Neural cell (in vitro differentiated cells): ENCODE measurements at regions not wholly inside any gene's neighbourhood (a gene's known extent, or its start where the extent isn't known, plus 50 kb on each side); places are given as distances from the start of the nearest gene placed in this dataset.

Experiments used
- H2AFZ ChIP-seq: fragments of 200-600, 300-800 bp; sonication (generic), shearing (Covaris generic); 2 replicates; pipeline ENCODE4 v1.6.0; 2014; ENCODE audit warnings: low read depth, mild to moderate bottlenecking, antibody characterized with exemption, low read length, moderate library complexity
- H3F3A ChIP-seq: fragments of 200-600 bp; shearing (Covaris generic); 2 replicates; pipeline ENCODE4 v1.6.1; 2016; ENCODE audit warnings: mild to moderate bottlenecking, moderate library complexity, mixed read lengths, antibody characterized with exemption, low read length; ENCODE audit not compliant: insufficient read depth, poor library complexity, severe bottlenecking
- H3K27ac ChIP-seq: fragments of 200-600, 300-800 bp; sonication (generic), shearing (Covaris generic); 2 replicates; pipeline ENCODE4 v1.5.1; 2014; ENCODE audit warnings: mild to moderate bottlenecking, low read length, moderate library complexity
- H3K27me3 ChIP-seq: fragments of 300-800, 200-600 bp; sonication (generic), shearing (Covaris generic); 2 replicates; pipeline ENCODE4 v1.6.0; 2014; ENCODE audit warnings: mild to moderate bottlenecking, low read depth, low read length, moderate library complexity; ENCODE audit not compliant: insufficient read depth
- H3K36me3 ChIP-seq: fragments of 300-800, 200-600 bp; sonication (generic), shearing (Covaris generic); 2 replicates; pipeline ENCODE4 v1.5.1; 2014; ENCODE audit warnings: mild to moderate bottlenecking, antibody characterized with exemption, low read length, moderate library complexity; ENCODE audit not compliant: insufficient read depth
- H3K4me2 ChIP-seq: fragments of 300-800, 200-600 bp; sonication (generic), shearing (Covaris generic); 2 replicates; pipeline ENCODE4 v1.6.0; 2014; ENCODE audit warnings: mild to moderate bottlenecking, low read length
- H3K4me3 ChIP-seq: fragments of 300-800, 200-600 bp; sonication (generic), shearing (Covaris generic); 2 replicates; pipeline ENCODE4 v1.5.1; 2014; ENCODE audit warnings: mild to moderate bottlenecking, low read length, moderate library complexity
- H3K79me2 ChIP-seq: fragments of 200-600 bp; shearing (Covaris generic); replicated peaks from 2 replicates; pipeline ENCODE4 v1.6.0; 2014; ENCODE audit warnings: mild to moderate bottlenecking, low read length, moderate library complexity; ENCODE audit not compliant: insufficient read depth
- H3K9ac ChIP-seq: fragments of 300-800, 200-600 bp; sonication (generic), shearing (Covaris generic); 2 replicates; pipeline ENCODE4 v1.6.1; 2016; ENCODE audit warnings: mild to moderate bottlenecking, low read length, mixed read lengths
- H3K9me2 ChIP-seq: fragments of 200-600 bp; shearing (Covaris generic); 2 replicates; pipeline ENCODE4 v1.6.1; 2016; ENCODE audit warnings: mild to moderate bottlenecking, low read length, mixed read lengths; ENCODE audit not compliant: insufficient read depth
- H3K9me3 ChIP-seq: fragments of 200-600, 300-800 bp; sonication (generic), shearing (Covaris generic); 2 replicates; pipeline ENCODE4 v1.6.1; 2016; ENCODE audit warnings: mild to moderate bottlenecking, mixed run types, low read length, moderate library complexity, mixed read lengths
- H4K20me1 ChIP-seq: fragments of 200-600 bp; shearing (Covaris generic); 2 replicates; pipeline ENCODE4 v1.6.1; 2016; ENCODE audit warnings: mild to moderate bottlenecking, mixed run types; ENCODE audit not compliant: insufficient read depth
- CTCF ChIP-seq: fragments of 450-650 bp; IDR thresholded peaks from 2 replicates; pipeline ENCODE4 v1.5.1; 2014; ENCODE audit warnings: antibody characterized with exemption, mild to moderate bottlenecking, moderate library complexity; ENCODE audit not compliant: poor library complexity, severe bottlenecking
- EP300 ChIP-seq: fragments of 450-650 bp; conservative IDR thresholded peaks from 2 replicates; pipeline ENCODE4 v1.6.1; 2014; ENCODE audit warnings: antibody characterized with exemption, mild to moderate bottlenecking, moderate library complexity; ENCODE audit not compliant: poor library complexity, severe bottlenecking
- EZH2 ChIP-seq: fragments of 200-600, 300-800 bp; shearing (Covaris generic), sonication (generic); IDR thresholded peaks from 2 replicates; pipeline ENCODE4 v1.6.1; 2014; ENCODE audit warnings: antibody characterized with exemption, low read length, borderline replicate concordance, mild to moderate bottlenecking; ENCODE audit not compliant: insufficient read depth, poor library complexity, severe bottlenecking
- MXI1 ChIP-seq: fragments of 450-650 bp; conservative IDR thresholded peaks from 2 replicates; pipeline ENCODE4 v1.6.1; 2014; ENCODE audit warnings: antibody characterized with exemption, mild to moderate bottlenecking; ENCODE audit not compliant: poor library complexity, severe bottlenecking
- POLR2AphosphoS5 ChIP-seq: IDR thresholded peaks from 2 replicates; pipeline ENCODE4 v1.6.1; 2012
- RAD21 ChIP-seq: fragments of 450-650 bp; conservative IDR thresholded peaks from 2 replicates; pipeline ENCODE4 v1.6.1; 2014; ENCODE audit warnings: antibody characterized with exemption, mild to moderate bottlenecking, moderate library complexity
- SMC3 ChIP-seq: fragments of 450-650 bp; conservative IDR thresholded peaks from 2 replicates; pipeline ENCODE4 v1.6.1; 2014; ENCODE audit warnings: antibody characterized with exemption, mild to moderate bottlenecking, moderate library complexity; ENCODE audit not compliant: poor library complexity
- TAF1 ChIP-seq: IDR thresholded peaks from 2 replicates; pipeline ENCODE4 v1.6.1; 2012; ENCODE audit warnings: low read depth
- TF ChIP-seq, protein P1 (sequence below): IDR thresholded peaks from 2 replicates; pipeline ENCODE4 v1.6.1; 2012; ENCODE audit warnings: borderline replicate concordance

DNA sequence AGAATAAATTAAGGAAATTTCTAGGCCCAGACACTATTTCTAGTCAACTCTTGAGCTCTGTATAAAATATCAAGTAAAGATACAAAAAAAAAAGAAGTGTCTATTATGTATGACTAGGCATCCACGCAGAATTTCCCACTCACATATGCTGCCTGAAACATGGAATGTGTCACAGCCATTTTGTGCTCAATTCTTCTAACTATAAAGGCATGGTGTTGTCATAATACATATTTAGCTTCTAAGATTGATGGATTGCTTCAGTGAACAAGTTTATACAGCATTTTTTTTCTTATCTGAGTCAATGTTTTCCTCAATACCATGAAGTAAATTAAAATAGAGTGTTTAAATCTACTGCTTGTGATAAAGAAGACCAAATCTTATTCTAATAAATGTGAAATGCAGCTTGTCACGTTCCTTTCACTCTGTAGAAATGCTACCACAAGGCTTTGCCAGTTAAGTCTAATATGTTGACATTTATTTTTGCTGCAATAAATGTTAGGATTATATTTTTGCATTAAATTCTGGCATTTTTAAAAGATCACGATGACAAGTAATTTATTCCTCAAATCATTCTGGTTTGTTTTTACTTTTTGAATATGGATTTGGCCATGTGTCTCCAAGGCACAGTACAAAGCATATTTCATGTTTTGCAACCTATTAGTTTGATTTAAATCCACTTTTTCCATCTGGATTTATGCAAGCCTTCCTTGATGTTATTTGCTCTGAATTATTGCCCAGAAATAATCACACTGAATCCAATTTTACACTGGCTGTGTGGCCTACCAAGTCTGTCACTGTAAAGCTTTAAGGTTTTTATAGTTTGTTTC, 1829.0 kb upstream of the PCDH7 start:
- H3K9me2 ChIP-seq = no peaks in the 10 kb centered on the region
- TF ChIP-seq POLR2AphosphoS5 = peak; percentile 91
- no peak for TF ChIP-seq MXI1
- TF ChIP-seq, protein P1, sequence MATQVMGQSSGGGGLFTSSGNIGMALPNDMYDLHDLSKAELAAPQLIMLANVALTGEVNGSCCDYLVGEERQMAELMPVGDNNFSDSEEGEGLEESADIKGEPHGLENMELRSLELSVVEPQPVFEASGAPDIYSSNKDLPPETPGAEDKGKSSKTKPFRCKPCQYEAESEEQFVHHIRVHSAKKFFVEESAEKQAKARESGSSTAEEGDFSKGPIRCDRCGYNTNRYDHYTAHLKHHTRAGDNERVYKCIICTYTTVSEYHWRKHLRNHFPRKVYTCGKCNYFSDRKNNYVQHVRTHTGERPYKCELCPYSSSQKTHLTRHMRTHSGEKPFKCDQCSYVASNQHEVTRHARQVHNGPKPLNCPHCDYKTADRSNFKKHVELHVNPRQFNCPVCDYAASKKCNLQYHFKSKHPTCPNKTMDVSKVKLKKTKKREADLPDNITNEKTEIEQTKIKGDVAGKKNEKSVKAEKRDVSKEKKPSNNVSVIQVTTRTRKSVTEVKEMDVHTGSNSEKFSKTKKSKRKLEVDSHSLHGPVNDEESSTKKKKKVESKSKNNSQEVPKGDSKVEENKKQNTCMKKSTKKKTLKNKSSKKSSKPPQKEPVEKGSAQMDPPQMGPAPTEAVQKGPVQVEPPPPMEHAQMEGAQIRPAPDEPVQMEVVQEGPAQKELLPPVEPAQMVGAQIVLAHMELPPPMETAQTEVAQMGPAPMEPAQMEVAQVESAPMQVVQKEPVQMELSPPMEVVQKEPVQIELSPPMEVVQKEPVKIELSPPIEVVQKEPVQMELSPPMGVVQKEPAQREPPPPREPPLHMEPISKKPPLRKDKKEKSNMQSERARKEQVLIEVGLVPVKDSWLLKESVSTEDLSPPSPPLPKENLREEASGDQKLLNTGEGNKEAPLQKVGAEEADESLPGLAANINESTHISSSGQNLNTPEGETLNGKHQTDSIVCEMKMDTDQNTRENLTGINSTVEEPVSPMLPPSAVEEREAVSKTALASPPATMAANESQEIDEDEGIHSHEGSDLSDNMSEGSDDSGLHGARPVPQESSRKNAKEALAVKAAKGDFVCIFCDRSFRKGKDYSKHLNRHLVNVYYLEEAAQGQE = peak; percentile 79
- TF ChIP-seq TAF1 = no peak
- TF ChIP-seq RAD21 = peak; percentile 12
- TF ChIP-seq EP300 = peak; percentile 88
- no peak overlapping the region for H3K4me3 ChIP-seq
- no peaks in the 10 kb centered on the region for H3K36me3 ChIP-seq
- H3K9me3 ChIP-seq = no peaks in the 10 kb centered on the region
- H3K27me3 ChIP-seq = no peaks in the 10 kb centered on the region
- H3K27ac ChIP-seq = peak overlapping the region; percentile 10
- no peak overlapping the region for H3K9ac ChIP-seq
- H3F3A ChIP-seq = no peaks in the 10 kb centered on the region
- H3K79me2 ChIP-seq = no peaks in the 10 kb centered on the region
- H3K4me2 ChIP-seq = peak overlapping the region; percentile 15
- no peak overlapping the region for H2AFZ ChIP-seq
- H4K20me1 ChIP-seq = no peaks in the 10 kb centered on the region

DNA sequence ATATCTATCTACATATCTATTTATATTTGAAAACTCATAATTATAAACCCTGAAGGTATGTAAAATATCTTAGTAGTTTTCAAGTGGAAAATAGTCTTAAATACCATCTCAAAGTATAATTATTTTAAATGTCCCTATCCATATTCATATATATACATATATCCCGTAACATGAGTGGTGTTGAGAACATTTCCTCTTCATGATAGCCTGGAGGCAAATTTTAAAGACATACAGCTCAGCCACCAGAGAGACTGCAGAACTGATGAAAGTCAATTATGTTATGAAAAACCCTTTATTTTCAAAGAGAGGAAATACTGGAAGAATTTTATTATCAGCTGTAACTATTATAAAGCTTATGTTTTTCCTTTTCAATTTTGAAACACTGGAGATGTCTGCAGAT, 1806.7 kb upstream of the PCDH7 start:
- H3K9me2 ChIP-seq = no peaks in the 10 kb centered on the region
- H3K27ac ChIP-seq = no peak overlapping the region
- H4K20me1 ChIP-seq = no peaks in the 10 kb centered on the region
- no peaks in the 10 kb centered on the region for H3K27me3 ChIP-seq
- no peaks in the 10 kb centered on the region for H3K36me3 ChIP-seq
- H3F3A ChIP-seq = no peaks in the 10 kb centered on the region
- H2AFZ ChIP-seq = no peak overlapping the region
- TF ChIP-seq POLR2AphosphoS5 (no peak), SMC3 (no peak), MXI1 (no peak), TAF1 (no peak), RAD21 (no peak), EP300 (no peak), EZH2 (no peak), CTCF (no peak)
- TF ChIP-seq, protein P1 = no peak
- H3K79me2 ChIP-seq = no peaks in the 10 kb centered on the region
- H3K9ac ChIP-seq = no peak overlapping the region
- no peaks in the 10 kb centered on the region for H3K9me3 ChIP-seq
- H3K4me3 ChIP-seq = no peak overlapping the region
- no peak overlapping the region for H3K4me2 ChIP-seq
